Right lobe of liver (tissue), 6 donors: ENCODE measurements at regions not wholly inside any gene's neighbourhood (a gene's known extent, or its start where the extent isn't known, plus 50 kb on each side); places are given as distances from the start of the nearest gene placed in this dataset.

ENCODE experiments used
- ATAC-seq, 4 donors: fragments of 200-7000 bp; cut with Tn5 transposase; one replicate each; pipeline ENCODE4 v1.9.1; 2020; ENCODE audit warnings: mild to moderate bottlenecking in 4 of 4, moderate library complexity in 4 of 4
- DNase-seq, 3 donors: peaks; one replicate each; pipeline ENCODE4 v3.0.0-alpha.2; 2020
- H3K27ac ChIP-seq, 3 donors: fragments of 200-600 bp; one replicate each; pipeline ENCODE4 v1.8.0; 2022
- H3K27me3 ChIP-seq, 2 donors: fragments of 200-600 bp; one replicate each; pipeline ENCODE4 v1.8.0; 2022
- H3K36me3 ChIP-seq, 4 donors: fragments of 200-600 bp; sonication (generic) in 1 of 4; one replicate each; pipeline versions ENCODE4 v1.5.1 to v1.8.0; 2017 to 2022; ENCODE audit warnings: control low read depth in 1 of 4
- H3K4me1 ChIP-seq, 4 donors: fragments of 200-600 bp; sonication (generic) in 1 of 4; one replicate each; pipeline versions ENCODE4 v1.5.1 to v1.8.0; 2017 to 2022; ENCODE audit warnings: control low read depth in 1 of 4
- H3K4me3 ChIP-seq, 3 donors: fragments of 200-600 bp; one replicate each; pipeline ENCODE4 v1.8.0; 2022
- H3K9me3 ChIP-seq, 4 donors: fragments of 200-600 bp; sonication (generic) in 1 of 4; one replicate each; pipeline versions ENCODE4 v1.5.1 to v1.8.0; 2017 to 2022; ENCODE audit warnings: control low read depth in 1 of 4
- POLR2A ChIP-seq: fragments of 450-650 bp; IDR thresholded peaks from one replicate; pipeline ENCODE4 v1.6.1; 2017; ENCODE audit warnings: antibody characterized with exemption, mild to moderate bottlenecking
- WGBS: methylation state at CpG from one replicate; pipeline ENCODE4 v1.1.6; 2018; ENCODE audit warnings: low coverage, low lambda C conversion rate; ENCODE audit not compliant: insufficient coverage; ENCODE audit errors: missing lambda C conversion rate; 5-methylcytosine and 5-hydroxymethylcytosine counted together
- intact Hi-C, 2 donors: fragments of 100-400 bp; cut with DNase I; formaldehyde crosslinking; loops; one replicate each; pipeline versions ENCODE4 v1.11.2 to v1.14.1; 2022
- TF ChIP-seq, protein P1 (sequence below), 4 donors: fragments of 200-600 bp in 3 of 4; fragments of 450-650 bp in 1 of 4; IDR thresholded peaks; one replicate each; pipeline versions ENCODE4 v1.5.1 to v1.8.0; 2016 to 2022; ENCODE audit warnings: antibody characterized with exemption in 4 of 4, mild to moderate bottlenecking in 2 of 4
- donor health status: DM: no; HTN: yes; CAD: no.
- donor health status: DM: no; HTN: no; CAD: no.
- donor health status: DM: no; HTN: no; CAD: no.
- donor health status: DM: no; HTN: yes; CAD: no.
- donor health status: DM: no; HTN: yes; CAD: no.

DNA sequence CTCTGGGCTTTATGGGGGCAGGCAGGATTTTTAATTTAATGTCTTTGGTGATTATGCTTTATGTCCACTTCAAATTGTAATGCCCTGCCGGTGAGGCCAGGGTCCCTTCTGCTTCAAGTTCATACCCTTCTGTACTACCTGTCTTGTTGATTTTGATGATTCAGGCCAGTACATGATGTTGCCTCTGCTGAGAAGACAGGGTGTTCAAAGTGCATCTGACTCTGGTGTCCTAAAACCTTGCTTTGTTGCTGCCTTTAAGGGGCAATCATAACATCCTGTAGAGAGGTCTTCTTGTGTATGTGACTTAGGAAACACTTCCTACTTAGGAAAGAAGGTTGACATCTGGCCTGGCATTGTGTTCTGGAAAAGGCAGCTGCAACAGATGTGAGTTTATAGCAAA is 113.2 kb downstream of the TMEM170B start:
- H3K4me1 ChIP-seq, result peaks cover 0 to 7% (median 0%) of the 10 kb centered on the region in 4 donors
- no peak overlapping the region for H3K4me3 ChIP-seq
- intact Hi-C loops, result loop anchor here in 1 of 2 donors (10.0 kb wide), 1 partner anchor 584 kb away; no protein-coding TSS in a partner anchor
- peak in 3 of 4 donors; percentile 32 to 43 (median 35) for ATAC-seq
- no peaks in the 10 kb centered on the region for H3K27me3 ChIP-seq
- H3K9me3 ChIP-seq, result no peaks in the 10 kb centered on the region
- H3K27ac ChIP-seq, result no peak overlapping the region
- no peak for DNase-seq
- no peaks in the 10 kb centered on the region for H3K36me3 ChIP-seq
- no peak for TF ChIP-seq POLR2A
- TF ChIP-seq, protein P1, sequence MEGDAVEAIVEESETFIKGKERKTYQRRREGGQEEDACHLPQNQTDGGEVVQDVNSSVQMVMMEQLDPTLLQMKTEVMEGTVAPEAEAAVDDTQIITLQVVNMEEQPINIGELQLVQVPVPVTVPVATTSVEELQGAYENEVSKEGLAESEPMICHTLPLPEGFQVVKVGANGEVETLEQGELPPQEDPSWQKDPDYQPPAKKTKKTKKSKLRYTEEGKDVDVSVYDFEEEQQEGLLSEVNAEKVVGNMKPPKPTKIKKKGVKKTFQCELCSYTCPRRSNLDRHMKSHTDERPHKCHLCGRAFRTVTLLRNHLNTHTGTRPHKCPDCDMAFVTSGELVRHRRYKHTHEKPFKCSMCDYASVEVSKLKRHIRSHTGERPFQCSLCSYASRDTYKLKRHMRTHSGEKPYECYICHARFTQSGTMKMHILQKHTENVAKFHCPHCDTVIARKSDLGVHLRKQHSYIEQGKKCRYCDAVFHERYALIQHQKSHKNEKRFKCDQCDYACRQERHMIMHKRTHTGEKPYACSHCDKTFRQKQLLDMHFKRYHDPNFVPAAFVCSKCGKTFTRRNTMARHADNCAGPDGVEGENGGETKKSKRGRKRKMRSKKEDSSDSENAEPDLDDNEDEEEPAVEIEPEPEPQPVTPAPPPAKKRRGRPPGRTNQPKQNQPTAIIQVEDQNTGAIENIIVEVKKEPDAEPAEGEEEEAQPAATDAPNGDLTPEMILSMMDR (IDR thresholded peaks at IDR 0.05), result no peak
- WGBS, result 0% methylated on average over 1 of the region's 1 CpG

DNA sequence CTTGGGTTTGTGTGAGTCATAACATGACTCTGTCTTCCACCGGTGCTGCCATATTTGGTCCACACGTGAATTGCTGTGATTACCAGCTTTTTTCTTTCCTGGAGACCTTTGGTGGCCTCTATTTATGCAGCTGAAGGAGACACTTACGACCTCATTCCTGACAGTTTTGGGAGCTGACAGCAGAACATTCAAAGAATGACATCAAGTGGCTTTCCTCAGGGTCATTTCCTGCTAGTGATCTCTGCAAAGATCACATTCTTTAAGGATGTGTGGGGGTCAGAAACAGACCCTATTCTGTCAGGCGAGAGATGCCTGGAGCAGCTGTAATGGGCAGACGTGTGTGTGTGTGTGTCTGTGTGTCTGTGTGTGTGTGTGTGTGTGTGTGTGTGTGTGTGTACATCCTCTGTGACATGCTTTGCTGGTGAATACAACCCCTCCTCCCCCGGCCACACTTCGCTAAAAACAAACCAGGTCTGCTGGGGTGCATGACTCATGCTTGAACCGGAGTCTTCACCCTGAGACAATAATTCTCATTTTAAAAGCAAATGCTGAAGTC is 115.6 kb downstream of the TMEM170B start:
- no peaks in the 10 kb centered on the region for H3K27me3 ChIP-seq
- ATAC-seq (peak; percentile 48 to 70 (median 58)), DNase-seq (peak in 1 of 3 donors; percentile 49)
- H3K4me3 ChIP-seq, result no peak overlapping the region
- H3K4me1 ChIP-seq, result peaks cover 0 to 12% (median 0%) of the 10 kb centered on the region in 4 donors
- TF ChIP-seq, protein P1 (IDR thresholded peaks at IDR 0.05), result no peak
- no peak for TF ChIP-seq POLR2A
- H3K9me3 ChIP-seq, result no peaks in the 10 kb centered on the region
- no peaks in the 10 kb centered on the region for H3K36me3 ChIP-seq
- intact Hi-C loops, result loop anchor here in 1 of 2 donors (10.0 kb wide), 1 partner anchor 582 kb away; no protein-coding TSS in a partner anchor
- WGBS, result 20% methylated on average over 1 of the region's 8 CpGs
- no peak overlapping the region for H3K27ac ChIP-seq

DNA sequence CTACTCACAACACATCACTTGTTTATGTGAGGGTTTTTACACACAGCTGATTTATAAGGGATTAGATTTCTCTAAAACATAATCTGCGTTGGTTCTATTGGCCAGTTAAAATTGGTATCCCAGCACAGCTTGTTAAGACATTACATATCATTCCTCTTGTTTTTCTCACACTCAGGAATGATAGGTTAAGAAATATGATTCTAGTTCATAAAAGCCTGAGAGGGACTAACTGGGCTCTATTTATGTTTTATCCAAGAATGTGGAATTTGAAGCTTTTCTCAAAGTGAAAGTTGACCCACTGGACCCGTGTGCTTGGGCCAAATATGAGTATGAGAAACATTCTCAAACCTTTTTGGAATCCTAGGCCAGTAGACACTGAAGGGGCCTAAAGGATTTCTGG is 117.3 kb downstream of the TMEM170B start:
- DNase-seq (no peak), ATAC-seq (no peak)
- intact Hi-C loops, result loop anchor here in 1 of 2 donors (10.0 kb wide), 1 partner anchor 580 kb away; no protein-coding TSS in a partner anchor
- TF ChIP-seq, protein P1 (IDR thresholded peaks at IDR 0.05), result no peak
- TF ChIP-seq POLR2A, result no peak
- H3K36me3 ChIP-seq, result no peaks in the 10 kb centered on the region
- no peaks in the 10 kb centered on the region for H3K9me3 ChIP-seq
- H3K4me3 ChIP-seq, result no peak overlapping the region
- peaks cover 0 to 12% (median 0%) of the 10 kb centered on the region in 4 donors for H3K4me1 ChIP-seq
- H3K27me3 ChIP-seq, result no peaks in the 10 kb centered on the region
- H3K27ac ChIP-seq, result no peak overlapping the region
- WGBS, result 41% methylated on average over 2 of the region's 2 CpGs

DNA sequence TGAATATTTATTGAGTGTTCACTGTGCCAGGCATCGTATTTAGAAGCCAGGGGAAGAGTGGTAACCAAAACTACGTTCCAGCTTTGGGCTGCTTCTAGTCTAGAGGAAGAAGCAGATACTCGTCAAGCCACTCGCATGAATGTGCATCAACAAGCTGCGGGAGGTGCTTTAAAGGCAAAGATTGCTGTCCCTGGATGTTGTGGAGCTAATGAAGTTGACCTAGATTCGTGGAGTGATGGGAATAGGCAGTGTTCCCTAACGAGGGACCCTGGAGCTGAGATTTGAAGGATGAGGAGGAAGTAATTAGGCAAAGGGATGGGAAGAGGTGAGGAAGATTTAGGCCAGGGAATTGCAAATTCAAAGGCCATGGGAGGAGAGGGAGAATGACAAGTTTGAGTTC is 118.9 kb downstream of the TMEM170B start:
- 66% methylated on average over 7 of the region's 7 CpGs for WGBS
- intact Hi-C loops, result loop anchor here in 1 of 2 donors (10.0 kb wide), 1 partner anchor 578 kb away; no protein-coding TSS in a partner anchor
- Histone ChIP-seq H3K9me3 (no peaks in the 10 kb centered on the region), H3K4me3 (no peak overlapping the region), H3K27ac (no peak overlapping the region), H3K27me3 (no peaks in the 10 kb centered on the region), H3K36me3 (no peaks in the 10 kb centered on the region), H3K4me1 (peaks cover 0 to 12% (median 0%) of the 10 kb centered on the region in 4 donors)
- TF ChIP-seq, protein P1 (IDR thresholded peaks at IDR 0.05), result no peak
- TF ChIP-seq POLR2A, result no peak
- DNase-seq (no peak), ATAC-seq (no peak)
